NB4 (cell line): ENCODE measurements at regions not wholly inside any gene's neighbourhood (a gene's known extent, or its start where the extent isn't known, plus 50 kb on each side); places are given as distances from the start of the nearest gene placed in this dataset.

ENCODE experiments used
- DNase-seq: peaks from one replicate; pipeline ENCODE4 v3.0.0; 2010; ENCODE audit warnings: low read depth
- H3K4me3 ChIP-seq: one replicate; pipeline ENCODE4 v1.5.1; 2011; ENCODE audit warnings: mild to moderate bottlenecking, low read depth, low read length, moderate library complexity
- CTCF ChIP-seq: IDR thresholded peaks from one replicate; pipeline ENCODE4 v1.5.1; 2012; ENCODE audit warnings: low read depth, low read length
- MAX ChIP-seq: IDR thresholded peaks from 2 replicates; pipeline ENCODE4 v1.6.1; 2011; ENCODE audit warnings: low read depth, low read length
- MYC ChIP-seq: IDR thresholded peaks from 2 replicates; pipeline ENCODE4 v1.6.1; 2011; ENCODE audit warnings: low read depth, low read length
- POLR2A ChIP-seq: IDR thresholded peaks from 2 replicates; pipeline ENCODE4 v1.6.1; 2011; ENCODE audit warnings: mild to moderate bottlenecking; ENCODE audit not compliant: insufficient read length; ENCODE audit errors: extremely low read depth

GRCh38 chr2:22628221-22628620, 756.8 kb upstream of the KLHL29 start:
- H3K4me3 ChIP-seq = no peak overlapping the region
- no peak for TF ChIP-seq MYC
- TF ChIP-seq POLR2A = no peak
- TF ChIP-seq CTCF = no peak
- TF ChIP-seq MAX = no peak
- DNase-seq = no peak

- no peak overlapping the region for H3K4me3 ChIP-seq
- no peak for DNase-seq
- TF ChIP-seq POLR2A (no peak), MYC (no peak)
Observed at GRCh38 chr2:22628906-22629305, 756.1 kb upstream of the KLHL29 start.

- no peak overlapping the region for H3K4me3 ChIP-seq
- TF ChIP-seq MAX (no peak), POLR2A (no peak), CTCF (no peak), MYC (no peak)
- no peak for DNase-seq
Observed at GRCh38 chr2:22634167-22634566, 750.8 kb upstream of the KLHL29 start.

GRCh38 chr2:22656426-22656825, 728.6 kb upstream of the KLHL29 start:
- DNase-seq = no peak
- H3K4me3 ChIP-seq = no peak overlapping the region
- TF ChIP-seq POLR2A (no peak), MAX (no peak), MYC (no peak), CTCF (no peak)

- H3K4me3 ChIP-seq = no peak overlapping the region
- TF ChIP-seq MAX (no peak), POLR2A (no peak), CTCF (no peak), MYC (no peak)
- DNase-seq = no peak
Observed at GRCh38 chr2:22673529-22673928, 711.5 kb upstream of the KLHL29 start.

GRCh38 chr2:22683914-22684313, 701.1 kb upstream of the KLHL29 start:
- TF ChIP-seq POLR2A (no peak), MYC (no peak), CTCF (no peak), MAX (no peak)
- H3K4me3 ChIP-seq = no peak overlapping the region
- no peak for DNase-seq
